ENCODE measurements at regions not wholly inside any gene's neighbourhood (a gene's known extent, or its start where the extent isn't known, plus 50 kb on each side); places are given as distances from the start of the nearest gene placed in this dataset.

DNA sequence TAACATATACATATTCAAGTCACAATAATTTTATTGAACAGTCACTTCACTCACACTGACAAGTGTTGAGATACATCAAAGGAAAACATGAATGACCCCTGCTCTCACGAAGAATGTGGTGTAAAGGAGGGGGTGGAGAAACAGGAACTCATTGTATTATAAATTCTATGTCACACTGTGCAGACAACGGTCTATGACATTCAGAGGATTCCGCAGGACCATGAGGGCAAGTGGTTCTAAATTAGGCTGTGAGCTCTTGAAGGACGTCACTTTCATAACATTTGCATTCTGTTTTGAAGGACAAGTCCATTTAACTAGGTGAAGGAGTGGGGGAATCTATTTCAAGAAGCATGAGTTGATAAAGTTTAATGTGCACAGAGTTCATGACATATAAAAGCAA is 415.2 kb upstream of the HS3ST1 start:
- Mint-ChIP-seq H3K9me3 (no peaks in the 10 kb centered on the region), H3K36me3 (ENCODE audit: low read depth) (no peaks in the 10 kb centered on the region), H3K27ac (ENCODE audit: unreplicated experiment) (peak overlapping the region; percentile 95), H3K27me3 (ENCODE audit: low read depth) (no peaks in the 10 kb centered on the region), H3K4me1 (peaks cover 40% of the 10 kb centered on the region), H3K4me3 (peak overlapping the region; percentile 73)
- TF ChIP-seq, protein P1, sequence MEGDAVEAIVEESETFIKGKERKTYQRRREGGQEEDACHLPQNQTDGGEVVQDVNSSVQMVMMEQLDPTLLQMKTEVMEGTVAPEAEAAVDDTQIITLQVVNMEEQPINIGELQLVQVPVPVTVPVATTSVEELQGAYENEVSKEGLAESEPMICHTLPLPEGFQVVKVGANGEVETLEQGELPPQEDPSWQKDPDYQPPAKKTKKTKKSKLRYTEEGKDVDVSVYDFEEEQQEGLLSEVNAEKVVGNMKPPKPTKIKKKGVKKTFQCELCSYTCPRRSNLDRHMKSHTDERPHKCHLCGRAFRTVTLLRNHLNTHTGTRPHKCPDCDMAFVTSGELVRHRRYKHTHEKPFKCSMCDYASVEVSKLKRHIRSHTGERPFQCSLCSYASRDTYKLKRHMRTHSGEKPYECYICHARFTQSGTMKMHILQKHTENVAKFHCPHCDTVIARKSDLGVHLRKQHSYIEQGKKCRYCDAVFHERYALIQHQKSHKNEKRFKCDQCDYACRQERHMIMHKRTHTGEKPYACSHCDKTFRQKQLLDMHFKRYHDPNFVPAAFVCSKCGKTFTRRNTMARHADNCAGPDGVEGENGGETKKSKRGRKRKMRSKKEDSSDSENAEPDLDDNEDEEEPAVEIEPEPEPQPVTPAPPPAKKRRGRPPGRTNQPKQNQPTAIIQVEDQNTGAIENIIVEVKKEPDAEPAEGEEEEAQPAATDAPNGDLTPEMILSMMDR (conservative IDR thresholded peaks at IDR 0.05): no peak
- no peak for DNase-seq (ENCODE audit: low read depth, low spot score)

DNA sequence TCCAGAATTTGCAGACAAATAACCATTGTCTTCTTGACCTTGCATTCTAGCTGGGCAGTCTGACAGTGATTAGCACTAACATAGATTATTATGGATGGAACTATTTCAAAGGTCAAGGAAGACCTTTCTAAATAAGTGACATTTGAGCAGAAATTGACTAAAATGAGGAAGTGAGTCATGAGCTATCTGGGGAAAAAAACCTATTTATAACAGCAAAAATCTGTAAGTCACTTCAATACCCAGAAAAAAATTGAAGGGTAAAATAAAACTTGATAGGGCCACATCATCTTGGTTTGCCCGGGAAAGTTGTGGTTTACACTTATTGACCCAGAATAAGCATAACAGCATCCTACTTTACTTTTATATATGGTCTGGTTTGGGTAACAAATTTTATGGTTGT is 414.6 kb upstream of the HS3ST1 start:
- H3K4me3 Mint-ChIP-seq: peak overlapping the region; percentile 73
- DNase-seq (ENCODE audit: low read depth, low spot score): no peak
- peaks cover 40% of the 10 kb centered on the region for H3K4me1 Mint-ChIP-seq
- no peaks in the 10 kb centered on the region for H3K27me3 Mint-ChIP-seq (ENCODE audit: low read depth)
- H3K27ac Mint-ChIP-seq (ENCODE audit: unreplicated experiment): peak overlapping the region; percentile 69
- H3K9me3 Mint-ChIP-seq: no peaks in the 10 kb centered on the region
- TF ChIP-seq, protein P1 (conservative IDR thresholded peaks at IDR 0.05): no peak
- H3K36me3 Mint-ChIP-seq (ENCODE audit: low read depth): no peaks in the 10 kb centered on the region

DNA sequence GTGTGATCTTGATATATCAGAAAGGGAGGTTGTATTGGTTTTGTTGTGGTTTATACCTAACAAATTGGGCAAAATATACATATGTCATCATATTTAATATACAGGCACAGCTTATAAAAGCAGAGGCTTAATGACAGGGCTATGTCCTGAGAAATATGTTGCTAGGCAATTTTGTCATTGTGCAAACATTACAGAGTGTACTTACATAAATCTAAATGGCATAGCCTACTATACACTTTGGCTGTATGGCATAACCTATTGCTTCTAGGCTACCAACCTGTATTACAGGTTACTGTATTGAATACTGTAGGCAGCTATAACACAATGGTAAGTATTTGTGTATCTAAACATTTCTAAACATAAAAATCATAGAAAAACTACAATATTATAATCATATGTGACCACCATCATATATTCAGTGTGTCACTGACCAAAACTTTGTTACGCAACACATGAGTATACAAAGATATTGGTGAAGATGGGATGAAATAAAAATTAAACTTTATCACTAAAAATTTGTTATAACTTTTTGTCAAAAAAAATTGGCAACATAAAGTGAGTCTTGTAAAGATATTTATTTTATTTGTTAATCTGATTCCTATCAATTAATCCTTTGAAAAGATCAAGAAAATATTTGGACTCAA is 414.0 kb upstream of the HS3ST1 start:
- Mint-ChIP-seq H3K4me3 (no peak overlapping the region), H3K4me1 (peaks cover 40% of the 10 kb centered on the region), H3K9me3 (no peaks in the 10 kb centered on the region), H3K27ac (ENCODE audit: unreplicated experiment) (no peak overlapping the region), H3K27me3 (ENCODE audit: low read depth) (no peaks in the 10 kb centered on the region), H3K36me3 (ENCODE audit: low read depth) (no peaks in the 10 kb centered on the region)
- TF ChIP-seq, protein P1 (conservative IDR thresholded peaks at IDR 0.05): no peak
- DNase-seq (ENCODE audit: low read depth, low spot score): no peak

DNA sequence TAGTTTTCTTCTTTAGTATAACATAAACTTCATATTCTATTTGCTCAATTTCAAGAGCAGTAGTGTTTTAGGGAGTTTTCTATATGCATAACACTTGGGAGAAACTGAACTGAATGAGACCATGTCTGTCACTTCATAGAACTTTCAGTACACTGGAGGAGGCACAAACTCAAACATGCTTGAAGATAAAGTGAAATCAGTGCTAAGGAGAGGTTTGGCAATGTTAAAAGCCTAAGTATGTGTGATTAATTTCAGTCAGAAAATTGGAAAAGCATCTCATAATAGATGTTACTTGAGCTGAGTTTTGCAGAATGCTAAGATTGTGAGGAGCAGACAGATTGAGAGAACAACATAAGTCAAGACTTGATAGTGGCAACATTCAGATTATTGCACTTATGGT is 411.2 kb upstream of the HS3ST1 start:
- peaks cover 40% of the 10 kb centered on the region for H3K4me1 Mint-ChIP-seq
- H3K27ac Mint-ChIP-seq (ENCODE audit: unreplicated experiment): no peak overlapping the region
- H3K4me3 Mint-ChIP-seq: no peak overlapping the region
- TF ChIP-seq, protein P1 (conservative IDR thresholded peaks at IDR 0.05): no peak
- H3K36me3 Mint-ChIP-seq (ENCODE audit: low read depth): no peaks in the 10 kb centered on the region
- DNase-seq (ENCODE audit: low read depth, low spot score): no peak
- no peaks in the 10 kb centered on the region for H3K27me3 Mint-ChIP-seq (ENCODE audit: low read depth)
- H3K9me3 Mint-ChIP-seq: no peaks in the 10 kb centered on the region

DNA sequence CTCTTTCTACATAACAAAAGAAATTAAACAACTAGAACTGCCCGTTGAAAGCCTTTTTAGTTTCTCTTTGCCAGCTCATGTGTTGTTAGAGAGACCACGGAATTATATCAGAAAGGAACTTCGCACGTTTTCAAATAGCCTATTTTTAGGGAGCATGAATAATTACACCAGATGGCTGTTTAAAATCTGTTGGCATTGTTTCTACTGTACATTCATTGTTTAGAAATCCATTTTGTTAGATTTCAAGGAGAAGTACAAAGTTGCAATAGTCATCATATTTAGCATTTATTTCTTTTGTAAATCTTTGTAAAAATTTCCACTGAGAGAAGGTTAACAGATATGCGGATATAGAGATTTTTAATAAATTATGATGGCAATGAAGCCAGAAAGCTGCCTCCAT is 403.0 kb upstream of the HS3ST1 start:
- Mint-ChIP-seq H3K27ac (ENCODE audit: unreplicated experiment) (no peak overlapping the region), H3K4me3 (no peak overlapping the region), H3K36me3 (ENCODE audit: low read depth) (no peaks in the 10 kb centered on the region), H3K4me1 (peaks cover 10% of the 10 kb centered on the region), H3K27me3 (ENCODE audit: low read depth) (no peaks in the 10 kb centered on the region), H3K9me3 (no peaks in the 10 kb centered on the region)
- DNase-seq (ENCODE audit: low read depth, low spot score): no peak
- TF ChIP-seq, protein P1 (conservative IDR thresholded peaks at IDR 0.05): no peak

Measured in neural crest cell (in vitro differentiated cells).